Mesodermal cell (in vitro differentiated cells): ENCODE measurements at regions not wholly inside any gene's neighbourhood (a gene's known extent, or its start where the extent isn't known, plus 50 kb on each side); places are given as distances from the start of the nearest gene placed in this dataset.

ENCODE experiments used
- H3K27ac ChIP-seq: 2 replicates; pipeline ENCODE4 v1.7.0; 2013; ENCODE audit warnings: mild to moderate bottlenecking, low read depth, low read length, moderate library complexity; ENCODE audit not compliant: severe bottlenecking
- H3K36me3 ChIP-seq: 2 replicates; pipeline ENCODE4 v1.7.1; 2013; ENCODE audit warnings: mild to moderate bottlenecking, low read length, moderate library complexity; ENCODE audit not compliant: control insufficient read depth, insufficient read depth
- H3K4me1 ChIP-seq: one replicate; pipeline ENCODE4 v1.7.1; 2013; ENCODE audit warnings: mild to moderate bottlenecking, low read length; ENCODE audit not compliant: insufficient read depth, control insufficient read depth, poor library complexity, severe bottlenecking
- H3K4me3 ChIP-seq: 2 replicates; pipeline ENCODE4 v1.7.0; 2013; ENCODE audit warnings: low read length, control low read depth, mild to moderate bottlenecking; ENCODE audit not compliant: insufficient read depth, poor library complexity, severe bottlenecking; ENCODE audit errors: extremely low read depth
- H3K9me3 ChIP-seq: 2 replicates; pipeline ENCODE4 v1.7.1; 2013; ENCODE audit warnings: mild to moderate bottlenecking, low read length, moderate library complexity; ENCODE audit not compliant: control insufficient read depth
- WGBS, 2 experiments: methylation state at CpG; one replicate each; pipeline ENCODE4 v1.1.5; 2013; ENCODE audit warnings: missing lambda C conversion rate in 2 of 2; ENCODE audit not compliant: insufficient coverage in 2 of 2; 5-methylcytosine and 5-hydroxymethylcytosine counted together

DNA sequence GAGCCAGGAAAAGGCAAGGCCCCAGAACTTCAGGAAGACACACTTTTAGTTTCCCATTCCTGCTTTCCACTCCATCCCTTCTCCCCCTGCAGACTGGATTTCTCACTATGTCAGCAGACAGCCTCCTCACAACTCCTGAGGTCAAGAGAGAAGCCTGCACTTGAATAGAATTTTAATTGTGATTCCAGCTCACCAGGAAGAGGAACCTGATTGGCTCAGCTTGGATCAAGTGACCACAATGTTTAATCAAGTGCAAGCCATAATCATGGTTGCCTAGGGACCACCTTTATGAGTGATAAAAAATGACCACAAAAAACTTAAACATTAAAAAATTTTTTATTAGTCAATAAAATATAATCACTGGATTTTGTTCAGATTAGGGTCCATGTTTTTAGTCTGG is 244.7 kb upstream of the RHOBTB1 start:
- Histone ChIP-seq H3K27ac (no peak overlapping the region), H3K9me3 (peaks cover 21% of the 10 kb centered on the region), H3K4me1 (no peaks in the 10 kb centered on the region), H3K36me3 (no peaks in the 10 kb centered on the region), H3K4me3 (no peak overlapping the region)

DNA sequence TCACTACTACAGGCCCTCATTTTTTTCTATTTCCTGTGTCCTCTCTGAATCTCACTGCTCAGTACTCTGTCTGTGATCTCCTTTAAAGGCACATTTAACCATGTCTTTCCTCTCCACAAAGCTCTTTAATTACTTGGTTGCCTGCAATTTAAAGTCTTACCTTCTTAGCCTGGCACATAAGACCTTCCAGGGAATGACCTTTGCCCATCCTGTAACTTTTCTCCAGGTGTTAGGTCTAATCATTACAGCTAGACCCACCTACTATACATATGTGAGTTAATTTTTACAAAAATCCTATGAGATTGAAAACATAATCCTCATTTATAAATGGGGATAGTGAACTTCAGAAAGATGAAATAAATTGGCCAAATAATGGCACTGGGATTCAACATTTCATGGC is 244.1 kb upstream of the RHOBTB1 start:
- Histone ChIP-seq H3K36me3 (no peaks in the 10 kb centered on the region), H3K27ac (no peak overlapping the region), H3K4me1 (no peaks in the 10 kb centered on the region), H3K9me3 (peaks cover 15% of the 10 kb centered on the region), H3K4me3 (no peak overlapping the region)

DNA sequence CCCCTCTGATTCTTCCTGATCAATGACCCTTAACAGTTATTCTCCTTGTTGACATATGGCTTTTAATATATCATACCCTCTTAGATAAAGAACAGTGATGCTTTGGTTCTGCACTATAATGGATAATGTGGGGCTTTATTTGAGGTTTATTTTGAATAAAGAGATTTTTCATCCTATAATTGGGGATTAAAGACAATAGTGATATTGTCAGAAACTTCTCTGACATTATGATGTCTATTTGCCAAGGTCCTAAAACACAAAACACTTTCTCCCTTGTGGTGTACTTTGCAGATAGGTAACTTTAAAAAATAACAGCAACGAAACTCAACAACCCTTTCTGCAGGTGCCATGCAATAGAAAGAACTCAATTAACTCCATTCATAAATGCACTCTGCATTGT is 243.6 kb upstream of the RHOBTB1 start:
- peaks cover 10% of the 10 kb centered on the region for H3K9me3 ChIP-seq
- H3K27ac ChIP-seq: no peak overlapping the region
- no peak overlapping the region for H3K4me3 ChIP-seq
- H3K4me1 ChIP-seq: no peaks in the 10 kb centered on the region
- no peaks in the 10 kb centered on the region for H3K36me3 ChIP-seq
- WGBS, 2 experiments: no CpG with 5 or more reads among the region's 1 CpG

DNA sequence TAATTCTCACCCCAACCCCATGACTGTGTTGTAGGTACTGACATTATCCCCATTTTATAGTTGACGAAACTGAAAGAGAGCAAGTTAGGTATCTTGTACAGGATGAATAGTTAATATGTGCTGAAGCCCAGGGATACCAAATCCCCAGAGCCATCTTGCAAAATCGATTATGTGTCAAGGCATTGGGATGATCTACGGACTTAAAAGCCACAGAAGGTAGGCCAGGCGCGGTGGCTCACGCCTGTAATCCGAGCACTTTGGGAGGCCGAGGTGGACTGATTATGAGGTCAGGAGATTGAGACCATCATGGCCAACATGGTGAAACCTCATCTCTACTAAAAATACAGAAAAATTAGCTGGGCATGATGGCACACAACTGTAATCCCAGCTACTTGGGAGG is 242.4 kb upstream of the RHOBTB1 start:
- Histone ChIP-seq H3K36me3 (no peaks in the 10 kb centered on the region), H3K4me3 (no peak overlapping the region), H3K27ac (no peak overlapping the region), H3K4me1 (no peaks in the 10 kb centered on the region), H3K9me3 (no peaks in the 10 kb centered on the region)
- WGBS, 2 experiments: 80 to 93% methylated on average over 6 to 7 of the region's 8 CpGs

DNA sequence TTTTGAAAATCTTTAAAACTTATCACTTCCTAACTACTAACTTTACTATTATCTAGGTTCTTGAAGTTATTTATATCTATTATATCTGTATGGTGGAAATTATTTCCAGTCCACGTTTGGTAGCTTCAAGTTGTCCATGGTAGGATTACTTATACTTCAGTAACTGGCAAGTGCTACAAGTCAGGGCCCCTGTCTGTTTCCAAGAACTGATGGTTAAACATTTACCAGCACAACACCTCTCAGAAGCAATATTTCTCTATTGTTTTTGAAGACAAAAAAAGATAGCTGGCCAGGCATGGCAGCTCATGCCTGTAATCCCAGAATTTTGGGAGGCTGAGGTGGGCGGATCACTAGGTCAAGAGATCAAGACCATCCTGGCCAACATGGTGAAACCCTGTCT is 240.4 kb upstream of the RHOBTB1 start:
- Histone ChIP-seq H3K36me3 (no peaks in the 10 kb centered on the region), H3K4me3 (no peak overlapping the region), H3K27ac (no peak overlapping the region), H3K4me1 (no peaks in the 10 kb centered on the region), H3K9me3 (no peaks in the 10 kb centered on the region)
- WGBS, 2 experiments: 57 to 67% methylated on average over 1 of the region's 2 CpGs

DNA sequence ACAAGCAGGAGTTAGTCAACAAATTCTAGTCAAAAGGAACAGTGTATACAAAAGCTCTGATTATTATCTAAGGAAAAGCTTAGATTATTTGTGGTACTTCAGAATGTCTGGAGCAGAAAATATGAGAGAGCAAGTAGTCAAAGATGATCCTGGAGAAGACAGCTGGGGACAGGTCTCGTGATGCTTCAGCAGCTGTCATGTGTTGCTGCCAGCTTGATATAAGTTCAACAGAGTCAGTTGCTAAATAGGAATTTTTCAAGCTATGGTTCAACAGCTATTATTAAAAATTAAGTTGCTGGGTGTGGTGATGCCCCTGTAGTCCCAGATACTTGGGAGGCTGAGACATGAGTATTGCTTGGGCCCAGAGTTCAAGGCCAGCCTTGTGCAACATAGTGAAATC is 240.0 kb upstream of the RHOBTB1 start:
- WGBS, 2 experiments: 78 to 100% methylated on average over 1 of the region's 1 CpG
- Histone ChIP-seq H3K36me3 (no peaks in the 10 kb centered on the region), H3K4me1 (no peaks in the 10 kb centered on the region), H3K4me3 (no peak overlapping the region), H3K9me3 (no peaks in the 10 kb centered on the region), H3K27ac (no peak overlapping the region)

DNA sequence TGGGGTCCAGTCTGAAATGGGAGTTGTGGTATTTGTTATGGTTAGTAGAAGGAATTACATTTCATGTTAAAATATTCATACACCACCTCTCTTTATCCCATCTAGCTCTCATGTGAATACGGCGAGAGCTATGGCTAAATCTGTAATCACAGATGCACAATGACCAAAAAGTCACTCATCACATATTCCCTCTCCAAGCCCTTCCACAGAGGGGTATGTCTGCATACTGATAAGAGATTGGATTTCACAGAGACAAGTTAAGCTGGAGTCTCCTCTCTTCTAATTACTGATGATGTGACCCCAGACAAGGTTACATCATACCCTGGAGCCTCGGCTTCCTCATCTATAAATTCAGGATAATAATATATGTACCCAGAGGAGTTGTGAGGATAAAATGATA is 237.8 kb upstream of the RHOBTB1 start:
- H3K27ac ChIP-seq: no peak overlapping the region
- no peak overlapping the region for H3K4me3 ChIP-seq
- no peaks in the 10 kb centered on the region for H3K4me1 ChIP-seq
- no peaks in the 10 kb centered on the region for H3K9me3 ChIP-seq
- no peaks in the 10 kb centered on the region for H3K36me3 ChIP-seq
- WGBS, 2 experiments: 100% methylated on average over 1 of the region's 3 CpGs; no CpG with 5 or more reads in 1 of the 2 experiments

DNA sequence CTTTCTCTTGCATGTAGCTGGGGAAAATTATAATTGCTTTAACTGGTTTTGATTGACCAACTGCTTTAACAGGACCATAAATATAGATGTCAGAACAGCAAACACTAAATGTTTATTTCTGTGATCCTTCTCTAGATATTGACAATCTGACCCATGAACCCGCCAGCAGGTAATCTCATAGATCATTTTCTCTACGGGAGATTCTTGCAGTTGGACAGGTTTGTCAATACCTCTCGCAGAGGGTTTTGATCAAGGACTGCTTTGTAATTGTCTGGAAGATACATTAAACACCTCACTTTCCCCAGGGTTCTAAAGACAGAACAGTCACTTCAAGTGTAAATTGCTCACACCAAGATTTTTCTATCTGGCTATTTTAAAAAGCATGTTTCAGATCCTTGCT is 235.8 kb upstream of the RHOBTB1 start:
- H3K4me3 ChIP-seq: no peak overlapping the region
- no peak overlapping the region for H3K27ac ChIP-seq
- H3K4me1 ChIP-seq: no peaks in the 10 kb centered on the region
- H3K36me3 ChIP-seq: no peaks in the 10 kb centered on the region
- WGBS, 2 experiments: 80% methylated on average over 1 of the region's 3 CpGs
- H3K9me3 ChIP-seq: no peaks in the 10 kb centered on the region

DNA sequence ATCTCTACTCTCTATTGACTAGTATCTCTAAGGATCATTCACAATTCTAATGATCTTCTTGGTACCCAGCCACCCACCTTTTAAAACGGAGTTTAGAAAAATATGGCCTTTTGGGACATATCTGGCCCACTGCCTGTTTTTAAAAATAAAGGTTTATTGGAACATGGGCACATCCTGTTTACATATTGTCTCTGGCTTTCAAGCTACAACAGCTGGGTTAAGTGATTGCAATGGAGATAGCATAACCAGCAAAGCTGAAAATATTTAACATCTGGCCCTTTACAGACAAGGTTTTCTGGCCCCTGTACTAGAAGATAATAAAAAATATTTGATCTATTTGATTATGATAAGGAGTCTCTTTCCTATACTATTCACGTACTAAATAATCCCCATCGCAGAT is 232.4 kb upstream of the RHOBTB1 start:
- H3K9me3 ChIP-seq: no peaks in the 10 kb centered on the region
- no peak overlapping the region for H3K4me3 ChIP-seq
- H3K27ac ChIP-seq: no peak overlapping the region
- no peaks in the 10 kb centered on the region for H3K36me3 ChIP-seq
- H3K4me1 ChIP-seq: no peaks in the 10 kb centered on the region
- WGBS, 2 experiments: no CpG with 5 or more reads among the region's 3 CpGs

DNA sequence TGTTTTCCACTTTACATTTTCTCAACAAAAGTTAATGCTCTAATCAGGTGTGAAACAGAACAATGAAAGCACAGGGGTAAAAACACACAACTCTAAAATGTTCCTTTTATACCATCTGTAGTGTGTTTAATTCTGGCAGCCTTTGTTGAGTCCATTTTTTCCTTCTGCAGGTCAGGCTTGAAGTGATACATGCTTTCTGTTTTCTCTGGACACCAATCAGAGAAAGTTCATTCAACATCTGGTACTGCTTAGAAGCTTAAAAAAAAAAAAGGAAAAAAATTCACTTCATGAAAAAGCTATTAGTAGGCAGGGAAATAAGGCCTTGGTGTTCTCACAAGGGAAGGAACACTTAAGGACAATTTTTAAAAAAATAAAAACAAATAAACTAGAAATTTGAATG is 231.3 kb upstream of the RHOBTB1 start:
- H3K27ac ChIP-seq: no peak overlapping the region
- H3K9me3 ChIP-seq: no peaks in the 10 kb centered on the region
- no peaks in the 10 kb centered on the region for H3K36me3 ChIP-seq
- no peak overlapping the region for H3K4me3 ChIP-seq
- H3K4me1 ChIP-seq: no peaks in the 10 kb centered on the region

DNA sequence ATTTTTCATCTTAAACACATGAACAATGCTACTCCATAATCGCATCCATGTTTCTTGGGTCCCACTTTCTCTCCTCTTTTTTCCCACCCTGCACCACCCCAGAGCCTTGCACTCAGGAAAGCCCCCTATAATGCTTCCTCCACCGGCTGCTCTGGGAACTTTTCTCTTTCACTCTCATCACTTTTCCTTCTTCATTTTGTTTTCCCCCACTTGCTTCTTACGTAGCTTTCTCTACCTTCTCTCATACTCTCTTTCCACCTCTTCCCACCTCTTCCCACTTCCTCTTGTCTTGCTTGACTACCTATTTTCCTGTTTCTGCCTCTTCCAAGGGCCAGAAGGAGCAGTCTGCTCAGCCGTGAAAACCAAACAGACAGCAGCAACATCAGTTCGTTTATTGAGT is 229.5 kb upstream of the RHOBTB1 start:
- no peaks in the 10 kb centered on the region for H3K36me3 ChIP-seq
- no peaks in the 10 kb centered on the region for H3K4me1 ChIP-seq
- H3K9me3 ChIP-seq: no peaks in the 10 kb centered on the region
- 90 to 97% methylated on average over 3 to 4 of the region's 5 CpGs for WGBS, 2 experiments
- no peak overlapping the region for H3K27ac ChIP-seq
- H3K4me3 ChIP-seq: no peak overlapping the region
